ENCODE measurements at regions not wholly inside any gene's neighbourhood (a gene's known extent, or its start where the extent isn't known, plus 50 kb on each side); places are given as distances from the start of the nearest gene placed in this dataset.

DNA sequence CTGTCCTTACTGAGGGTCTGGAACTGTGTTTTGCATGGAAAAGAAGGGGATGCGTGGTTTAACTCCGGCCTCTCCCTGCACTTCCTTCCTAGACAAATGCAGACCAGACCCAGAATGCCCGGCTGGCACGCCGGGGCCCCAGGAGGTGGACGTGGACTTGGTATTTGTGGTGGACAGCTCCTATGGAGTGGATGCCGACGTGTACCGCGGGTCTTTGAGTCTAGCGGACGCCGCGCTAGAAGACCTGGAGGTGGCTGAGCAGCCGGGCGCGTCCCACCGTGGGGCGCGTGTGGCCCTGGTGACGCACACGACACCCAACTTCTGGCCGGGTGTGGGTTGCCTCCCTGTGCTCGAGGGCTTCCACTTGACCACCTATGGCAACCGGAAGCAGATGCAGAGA lies 81.8 kb upstream of the COL6A5 start:
- DNase-seq = no peak

DNA sequence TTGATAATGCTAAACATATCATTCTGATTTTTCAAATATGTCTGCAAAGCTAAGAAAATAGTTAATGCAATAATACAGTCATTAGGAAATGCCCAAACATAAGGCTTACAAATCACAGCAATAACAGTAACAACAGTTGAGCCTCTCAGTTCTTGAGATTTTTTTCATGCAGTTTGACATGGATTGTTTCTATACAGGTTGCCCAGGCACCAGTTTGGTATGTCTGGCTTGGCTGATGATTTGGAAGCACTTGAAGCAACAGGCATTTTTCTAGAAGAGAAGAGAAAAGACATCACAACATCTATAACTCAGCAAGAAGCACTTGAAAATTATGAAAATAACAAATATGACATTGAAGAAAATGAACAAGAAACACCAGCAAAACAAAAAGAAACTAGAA lies 78.7 kb upstream of the COL6A5 start:
- no peak for DNase-seq

DNA sequence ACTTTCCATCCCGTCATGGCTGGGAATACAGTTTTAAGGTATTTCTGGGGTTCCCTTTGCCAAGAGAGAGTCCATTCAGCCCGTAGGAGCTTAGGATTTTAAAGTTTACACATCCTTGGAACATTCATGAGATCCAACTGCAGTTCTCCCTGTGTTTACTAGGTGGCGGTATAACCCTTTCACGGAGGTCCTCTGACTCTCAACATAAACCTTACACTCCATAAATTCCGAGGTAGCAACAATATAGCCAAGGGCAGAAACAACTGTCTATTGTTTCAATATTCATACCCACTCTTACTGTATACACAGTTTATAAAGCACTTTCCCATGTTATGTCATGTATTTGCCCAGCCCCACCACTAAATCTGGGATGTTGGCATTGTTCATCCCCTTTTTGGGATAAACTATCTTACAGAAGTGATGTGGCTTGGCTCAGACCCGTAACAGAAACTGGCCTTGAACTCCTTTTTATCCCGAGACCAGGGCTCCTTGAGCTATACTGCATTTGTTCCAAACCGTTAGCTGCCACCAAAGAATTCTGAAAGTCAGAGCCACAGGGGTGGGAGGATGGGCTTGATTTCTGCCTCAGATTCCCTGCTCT lies 69.2 kb upstream of the COL6A5 start:
- DNase-seq = no peak

DNA sequence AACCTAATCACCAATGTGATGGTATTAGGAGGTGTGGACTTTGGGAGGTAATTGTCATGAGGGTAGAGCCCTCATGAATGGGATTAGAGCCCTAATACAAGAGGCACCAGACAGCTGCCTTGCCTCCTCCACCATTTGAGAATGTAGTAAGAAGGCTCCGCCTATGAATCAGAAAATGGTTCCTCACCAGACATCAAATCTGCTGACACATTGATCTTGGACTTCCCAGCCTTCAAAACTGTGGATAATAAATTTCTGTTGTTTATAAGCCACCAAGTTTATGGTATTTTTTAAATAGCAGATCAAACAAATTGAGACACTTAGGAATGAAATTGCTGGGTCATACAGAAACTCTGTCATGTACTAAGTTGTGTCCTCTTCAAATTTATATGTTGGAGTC lies 56.8 kb upstream of the COL6A5 start:
- no peak for DNase-seq

DNA sequence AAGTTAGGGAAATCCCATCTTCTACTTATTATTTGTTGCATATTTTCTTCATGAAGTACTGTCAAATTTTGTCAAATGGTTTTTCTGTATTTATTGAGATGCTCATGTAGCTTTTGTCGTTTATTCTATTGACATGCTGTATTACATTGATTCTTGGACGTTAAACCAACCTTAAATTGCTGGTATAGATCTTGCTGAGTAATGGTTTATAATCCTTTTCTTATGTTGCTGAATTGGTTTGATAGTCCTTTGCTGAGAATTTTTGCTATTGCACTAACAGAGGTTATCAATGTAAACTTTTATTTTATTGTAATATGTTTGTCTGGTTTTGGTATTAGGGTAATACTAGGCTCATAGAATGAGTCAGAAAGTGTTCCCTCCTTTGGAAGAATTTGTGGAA lies 54.3 kb upstream of the COL6A5 start:
- no peak for DNase-seq

DNA sequence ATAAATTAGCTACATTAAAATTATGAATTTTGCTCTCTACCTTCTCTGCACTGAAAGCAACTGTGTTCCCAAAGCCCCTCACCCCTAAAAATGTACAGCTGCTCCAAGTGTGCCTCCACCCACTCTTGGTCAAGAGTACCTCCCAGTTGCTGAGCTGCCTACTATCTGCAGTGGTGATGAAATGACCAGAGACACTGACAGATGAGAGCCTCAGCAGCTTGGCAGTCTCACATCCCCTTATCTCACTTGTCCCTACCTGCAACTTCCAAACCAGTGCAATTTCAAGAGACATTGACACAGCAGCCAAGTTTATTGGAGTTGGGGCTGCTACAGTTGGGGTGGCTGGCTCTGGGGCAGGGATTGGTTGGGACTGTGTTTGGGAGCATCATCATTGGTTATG lies 52.2 kb upstream of the COL6A5 start:
- DNase-seq = no peak
